Lower lobe of right lung (tissue), 2 donors: ENCODE measurements at regions not wholly inside any gene's neighbourhood (a gene's known extent, or its start where the extent isn't known, plus 50 kb on each side); places are given as distances from the start of the nearest gene placed in this dataset.
"Not testable (repeated sequence)": the region's sequence is repeated elsewhere in the genome, so short reads cannot be mapped to it uniquely, and the experiment has no call there.

Experiments
- ATAC-seq, 2 donors: fragments of 200-7000 bp; cut with Tn5 transposase; one replicate each; pipeline ENCODE4 v1.9.1; 2020 to 2022; ENCODE audit warnings: mild to moderate bottlenecking in 2 of 2, moderate library complexity in 2 of 2
- DNase-seq: peaks from one replicate; pipeline ENCODE4 v3.0.0-alpha.2; 2020
- H3K27ac ChIP-seq: fragments of 200-600 bp; one replicate; pipeline ENCODE4 v1.8.0; 2022
- H3K27me3 ChIP-seq: fragments of 200-600 bp; one replicate; pipeline ENCODE4 v1.8.0; 2022; ENCODE audit warnings: low read depth
- H3K36me3 ChIP-seq: fragments of 200-600 bp; one replicate; pipeline ENCODE4 v1.8.0; 2022; ENCODE audit warnings: mild to moderate bottlenecking
- H3K4me1 ChIP-seq: fragments of 200-600 bp; one replicate; pipeline ENCODE4 v1.8.0; 2022
- H3K4me3 ChIP-seq: fragments of 200-600 bp; one replicate; pipeline ENCODE4 v1.8.0; 2022; ENCODE audit warnings: mild to moderate bottlenecking
- H3K9me3 ChIP-seq: fragments of 200-600 bp; one replicate; pipeline ENCODE4 v1.8.0; 2022
- CTCF ChIP-seq: fragments of 200-600 bp; IDR thresholded peaks from one replicate; pipeline ENCODE4 v1.8.0; 2022; ENCODE audit warnings: antibody characterized with exemption, mild to moderate bottlenecking
- intact Hi-C: fragments of 100-400 bp; cut with DNase I; formaldehyde crosslinking; loops from one replicate; pipeline ENCODE4 v1.11.0; 2022
- donor health status: DM: no; HTN: yes; CAD: no; lungs with severe emphysema.

- H3K27ac ChIP-seq = no peak overlapping the region
- ATAC-seq (no peak), DNase-seq (no peak)
- H3K4me1 ChIP-seq = no peaks in the 10 kb centered on the region
- intact Hi-C loops = no loop called here
- H3K27me3 ChIP-seq = no peaks in the 10 kb centered on the region
- no peak for TF ChIP-seq CTCF
- no peak overlapping the region for H3K4me3 ChIP-seq
- H3K36me3 ChIP-seq = no peaks in the 10 kb centered on the region
- H3K9me3 ChIP-seq = no peaks in the 10 kb centered on the region
Observed at GRCh38 chr4:111143510-111143909, 520.6 kb upstream of the PITX2 start.

- no peak for TF ChIP-seq CTCF
- no peaks in the 10 kb centered on the region for H3K27me3 ChIP-seq
- no peaks in the 10 kb centered on the region for H3K9me3 ChIP-seq
- intact Hi-C loops = no loop called here
- H3K4me3 ChIP-seq = no peak overlapping the region
- H3K4me1 ChIP-seq = no peaks in the 10 kb centered on the region
- no peaks in the 10 kb centered on the region for H3K36me3 ChIP-seq
- ATAC-seq (no peak), DNase-seq (no peak)
- H3K27ac ChIP-seq = no peak overlapping the region
Observed at GRCh38 chr4:111154934-111155333, 532.1 kb upstream of the PITX2 start.

- not testable (repeated sequence) for DNase-seq
Observed at GRCh38 chr4:111164556-111164955, 541.7 kb upstream of the PITX2 start.

GRCh38 chr4:111174331-111174730 is 551.5 kb upstream of the PITX2 start:
- Histone ChIP-seq H3K27ac (no peak overlapping the region), H3K4me3 (no peak overlapping the region), H3K4me1 (no peaks in the 10 kb centered on the region), H3K27me3 (no peaks in the 10 kb centered on the region), H3K9me3 (no peaks in the 10 kb centered on the region), H3K36me3 (no peaks in the 10 kb centered on the region)
- DNase-seq (no peak), ATAC-seq (no peak)
- no peak for TF ChIP-seq CTCF
- intact Hi-C loops = no loop called here

More at GRCh38 chr4:111164556-111164955, 541.7 kb upstream of the PITX2 start:
- intact Hi-C loops, H3K36me3 ChIP-seq, H3K9me3 ChIP-seq, H3K27ac ChIP-seq, ATAC-seq, H3K4me3 ChIP-seq, H3K4me1 ChIP-seq, H3K27me3 ChIP-seq: not testable (repeated sequence)

GRCh38 chr4:111178231-111178630 is 555.4 kb upstream of the PITX2 start:
- Histone ChIP-seq H3K36me3 (no peaks in the 10 kb centered on the region), H3K9me3 (no peaks in the 10 kb centered on the region), H3K27me3 (no peaks in the 10 kb centered on the region), H3K27ac (no peak overlapping the region), H3K4me1 (no peaks in the 10 kb centered on the region), H3K4me3 (no peak overlapping the region)
- intact Hi-C loops = no loop called here
- no peak for TF ChIP-seq CTCF
- no peak for DNase-seq
- no peak for ATAC-seq

- intact Hi-C loops = no loop called here
- no peak for ATAC-seq
- TF ChIP-seq CTCF = no peak
- Histone ChIP-seq H3K27me3 (no peaks in the 10 kb centered on the region), H3K36me3 (no peaks in the 10 kb centered on the region), H3K9me3 (no peaks in the 10 kb centered on the region), H3K27ac (no peak overlapping the region), H3K4me1 (no peaks in the 10 kb centered on the region), H3K4me3 (no peak overlapping the region)
- no peak for DNase-seq
Observed at GRCh38 chr4:111187108-111187507, 564.2 kb upstream of the PITX2 start.
